SU-DHL-6 (cell line): ENCODE measurements at regions not wholly inside any gene's neighbourhood (a gene's known extent, or its start where the extent isn't known, plus 50 kb on each side); places are given as distances from the start of the nearest gene placed in this dataset.

Source experiments
- H2AFZ ChIP-seq: fragments of 200-600 bp; sonication (generic); 2 replicates; pipeline ENCODE4 v1.6.1; 2014; ENCODE audit warnings: low read depth, mild to moderate bottlenecking, moderate library complexity, mixed read lengths, antibody characterized with exemption, low read length; ENCODE audit not compliant: severe bottlenecking
- H3F3A ChIP-seq: fragments of 200-600 bp; shearing (Covaris generic); 2 replicates; pipeline ENCODE4 v1.6.0; 2016; ENCODE audit warnings: antibody characterized with exemption, mild to moderate bottlenecking; ENCODE audit not compliant: insufficient read depth
- H3K27ac ChIP-seq: fragments of 200-600 bp; sonication (generic); 2 replicates; pipeline ENCODE4 v1.5.1; 2016; ENCODE audit warnings: low read depth, mild to moderate bottlenecking, low read length, moderate library complexity, mixed read lengths
- H3K27me3 ChIP-seq: fragments of 200-600 bp; sonication (generic), shearing (Covaris generic); 2 replicates; pipeline ENCODE4 v1.6.0; 2014; ENCODE audit warnings: mild to moderate bottlenecking, low read length
- H3K36me3 ChIP-seq: fragments of 200-600 bp; sonication (generic); 2 replicates; pipeline ENCODE4 v1.6.1; 2014; ENCODE audit warnings: mild to moderate bottlenecking, low read length, mixed read lengths
- H3K4me2 ChIP-seq: fragments of 300-600, 200-600 bp; shearing (Covaris generic), sonication (generic); 2 replicates; pipeline ENCODE4 v1.6.0; 2014; ENCODE audit warnings: low read length, low read depth, mild to moderate bottlenecking; ENCODE audit not compliant: poor library complexity, severe bottlenecking
- H3K4me3 ChIP-seq: fragments of 200-600 bp; sonication (generic); 2 replicates; pipeline ENCODE4 v1.5.1; 2014; ENCODE audit warnings: antibody characterized with exemption, low read length, mild to moderate bottlenecking, mixed read lengths; ENCODE audit not compliant: insufficient read depth, poor library complexity, severe bottlenecking
- H3K79me2 ChIP-seq: fragments of 200-600 bp; sonication (generic); 2 replicates; pipeline ENCODE4 v1.6.1; 2014; ENCODE audit warnings: mild to moderate bottlenecking, low read length, moderate library complexity; ENCODE audit not compliant: insufficient read depth
- H3K9ac ChIP-seq: fragments of 200-600 bp; sonication (generic); 2 replicates; pipeline ENCODE4 v1.7.0; 2014; ENCODE audit warnings: mild to moderate bottlenecking, low read length
- H3K9me2 ChIP-seq: fragments of 200-600 bp; sonication (generic); replicated peaks from 2 replicates; pipeline ENCODE4 v1.6.1; 2014; ENCODE audit warnings: low read length; ENCODE audit not compliant: insufficient read depth
- H3K9me3 ChIP-seq: fragments of 200-600 bp; sonication (generic); 2 replicates; pipeline ENCODE4 v1.6.1; 2014; ENCODE audit warnings: low read length, mixed read lengths; ENCODE audit not compliant: insufficient read depth
- H4K20me1 ChIP-seq: fragments of 200-600 bp; sonication (generic); 2 replicates; pipeline ENCODE4 v1.6.1; 2014; ENCODE audit warnings: low read depth, mild to moderate bottlenecking, antibody characterized with exemption, low read length, moderate library complexity, mixed read lengths
- CTCF ChIP-seq: fragments of 200-600 bp; sonication (generic); IDR thresholded peaks from one replicate; pipeline ENCODE4 v1.5.1; 2017; ENCODE audit warnings: antibody characterized with exemption, mild to moderate bottlenecking, low read length, moderate library complexity; ENCODE audit not compliant: insufficient read depth, poor library complexity, severe bottlenecking
- EZH2phosphoT487 ChIP-seq: fragments of 200-600 bp; sonication (generic), shearing (Covaris generic); conservative IDR thresholded peaks from 2 replicates; pipeline ENCODE4 v1.6.1; 2018; ENCODE audit warnings: mild to moderate bottlenecking, antibody characterized with exemption, low read length, moderate library complexity, mixed read lengths

DNA sequence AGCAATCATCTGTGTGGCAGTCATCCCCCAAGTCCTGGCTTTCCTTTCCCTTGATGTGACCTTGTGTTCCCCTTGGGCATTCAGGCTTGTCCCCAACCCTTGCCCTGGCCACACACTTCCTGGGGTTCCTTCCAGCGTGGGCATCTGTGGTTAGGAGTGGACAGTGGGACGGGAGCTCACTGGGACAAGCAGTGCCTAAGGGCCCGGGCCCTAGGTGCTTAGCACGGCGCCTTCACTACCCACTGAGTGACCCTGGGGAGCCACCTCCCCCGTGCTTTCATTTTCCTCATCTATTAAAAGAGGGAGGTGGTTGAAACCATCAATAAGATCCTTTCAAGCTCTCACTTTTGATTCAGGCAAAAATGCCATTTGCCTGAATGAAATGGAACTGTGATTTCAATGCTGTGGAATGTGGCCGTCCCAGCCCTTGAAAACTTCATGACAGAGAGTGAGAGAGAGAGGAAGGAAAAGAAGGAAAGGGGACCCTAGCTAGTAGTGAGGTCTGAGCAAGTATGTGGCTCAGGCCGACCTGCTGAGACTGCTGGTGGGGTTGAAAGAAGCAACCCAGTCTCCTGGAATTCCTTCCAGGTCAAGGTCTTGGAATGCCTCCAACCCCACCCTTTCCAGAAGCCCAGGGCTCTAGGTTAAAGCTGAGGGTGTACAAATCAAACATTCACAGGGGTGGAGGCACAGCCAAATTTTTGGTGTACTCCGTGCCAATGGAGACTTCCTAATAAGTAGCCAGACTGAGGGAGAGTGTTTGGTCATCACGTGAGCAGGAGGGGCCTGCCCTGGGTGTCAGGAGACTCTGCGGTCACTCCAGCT lies 302.9 kb downstream of the TLE3 start:
- no peaks in the 10 kb centered on the region for H3K9me3 ChIP-seq
- TF ChIP-seq CTCF (no peak), EZH2phosphoT487 (no peak)
- H3K4me3 ChIP-seq, result no peak overlapping the region
- H3K27me3 ChIP-seq, result no peaks in the 10 kb centered on the region
- H3F3A ChIP-seq, result no peaks in the 10 kb centered on the region
- no peaks in the 10 kb centered on the region for H3K36me3 ChIP-seq
- no peaks in the 10 kb centered on the region for H3K9me2 ChIP-seq
- no peaks in the 10 kb centered on the region for H3K79me2 ChIP-seq
- no peak overlapping the region for H3K9ac ChIP-seq
- no peak overlapping the region for H2AFZ ChIP-seq
- no peak overlapping the region for H3K27ac ChIP-seq
- H4K20me1 ChIP-seq, result no peaks in the 10 kb centered on the region
- no peak overlapping the region for H3K4me2 ChIP-seq

- H4K20me1 ChIP-seq, result no peaks in the 10 kb centered on the region
- no peak overlapping the region for H3K27ac ChIP-seq
- H3K27me3 ChIP-seq, result no peaks in the 10 kb centered on the region
- H3K4me2 ChIP-seq, result no peak overlapping the region
- H3K79me2 ChIP-seq, result no peaks in the 10 kb centered on the region
- no peaks in the 10 kb centered on the region for H3K9me2 ChIP-seq
- H3K36me3 ChIP-seq, result no peaks in the 10 kb centered on the region
- no peak for TF ChIP-seq CTCF
- no peak for TF ChIP-seq EZH2phosphoT487
- no peaks in the 10 kb centered on the region for H3F3A ChIP-seq
- no peak overlapping the region for H3K9ac ChIP-seq
- H3K9me3 ChIP-seq, result no peaks in the 10 kb centered on the region
- H2AFZ ChIP-seq, result no peak overlapping the region
- H3K4me3 ChIP-seq, result no peak overlapping the region
Measured at GRCh38 chr15:69795601-69796000, 302.1 kb downstream of the TLE3 start.

GRCh38 chr15:69797051-69797595 lies 300.6 kb downstream of the TLE3 start:
- H3K4me2 ChIP-seq, result no peak overlapping the region
- TF ChIP-seq CTCF, result no peak
- no peak for TF ChIP-seq EZH2phosphoT487
- no peak overlapping the region for H3K4me3 ChIP-seq
- no peak overlapping the region for H3K27ac ChIP-seq
- no peaks in the 10 kb centered on the region for H3F3A ChIP-seq
- H3K36me3 ChIP-seq, result no peaks in the 10 kb centered on the region
- H3K27me3 ChIP-seq, result no peaks in the 10 kb centered on the region
- no peak overlapping the region for H2AFZ ChIP-seq
- no peaks in the 10 kb centered on the region for H3K79me2 ChIP-seq
- H3K9me3 ChIP-seq, result no peaks in the 10 kb centered on the region
- H3K9ac ChIP-seq, result no peak overlapping the region
- H3K9me2 ChIP-seq, result no peaks in the 10 kb centered on the region
- no peaks in the 10 kb centered on the region for H4K20me1 ChIP-seq
